Panc1 (cell line): ENCODE measurements at regions not wholly inside any gene's neighbourhood (a gene's known extent, or its start where the extent isn't known, plus 50 kb on each side); places are given as distances from the start of the nearest gene placed in this dataset.

Experiments used
- ATAC-seq: fragments of 200-7000 bp; cut with Tn5 transposase; 2 replicates; pipeline ENCODE4 v1.9.1; 2020; ENCODE audit warnings: mild to moderate bottlenecking, moderate library complexity
- BruUV-seq: library from RNA; stranded (reverse); fragments of 400-500 nt; replicated peaks from 2 replicates; lab custom pipeline; 2021; lab: Mats Ljungman, UMichigan
- CTCF ChIA-PET: fragments of 300-600 bp; sonication (Branson Sonifier 250); formaldehyde crosslinking; loops from one replicate; lab custom pipeline; 2022; ENCODE audit warnings: antibody characterized with exemption; lab: Charles Lee
- POLR2A ChIA-PET: fragments of 300-600 bp; sonication (Branson Sonifier 250); formaldehyde crosslinking; loops from one replicate; lab custom pipeline; 2022; ENCODE audit warnings: antibody characterized with exemption; lab: Charles Lee
- DNase-seq: peaks from one replicate; pipeline ENCODE4 v3.0.0-alpha.2; 2010; ENCODE audit warnings: low read depth, low spot score
- H3K27ac ChIP-seq: 2 replicates; pipeline ENCODE4 v1.5.1; 2011; ENCODE audit warnings: mild to moderate bottlenecking, low read length, inconsistent platforms
- H3K27me3 ChIP-seq: fragments of 200-500 bp; sonication (Bioruptor generic); 2 replicates; pipeline ENCODE4 v1.6.0; 2014; ENCODE audit warnings: low read length, inconsistent platforms; ENCODE audit not compliant: control insufficient read depth, insufficient read depth
- H3K36me3 ChIP-seq: fragments of 200-500 bp; sonication (Bioruptor generic); 2 replicates; pipeline ENCODE4 v1.5.1; 2014; ENCODE audit warnings: inconsistent platforms, mild to moderate bottlenecking, low read length, moderate library complexity; ENCODE audit not compliant: control insufficient read depth, insufficient read depth
- H3K4me1 ChIP-seq: 2 replicates; pipeline ENCODE4 v1.5.1; 2011; ENCODE audit warnings: inconsistent platforms, mild to moderate bottlenecking, low read length, moderate library complexity; ENCODE audit not compliant: control insufficient read depth, insufficient read depth
- H3K4me3 ChIP-seq, 2 experiments: 2 replicates each; pipeline ENCODE4 v1.5.1; 2011 to 2012; ENCODE audit warnings: low read depth in 2 of 2, low read length in 2 of 2, mild to moderate bottlenecking in 2 of 2, inconsistent platforms in 1 of 2, moderate library complexity in 1 of 2
- H3K9me3 ChIP-seq: fragments of 200-500 bp; sonication (Bioruptor generic); 2 replicates; pipeline ENCODE4 v1.5.1; 2014; ENCODE audit warnings: low read depth, mild to moderate bottlenecking, inconsistent platforms, low read length, moderate library complexity; ENCODE audit not compliant: control insufficient read depth, insufficient read depth
- POLR2AphosphoS5 ChIP-seq: IDR thresholded peaks from 2 replicates; pipeline ENCODE4 v1.6.1; 2012; ENCODE audit warnings: mild to moderate bottlenecking, low read depth, low read length, moderate library complexity
- SIN3A ChIP-seq: IDR thresholded peaks from 2 replicates; pipeline ENCODE4 v1.6.1; 2012; ENCODE audit warnings: low read depth, mild to moderate bottlenecking, low read length, moderate library complexity, borderline replicate concordance; ENCODE audit not compliant: insufficient read depth
- TCF7L2 ChIP-seq: IDR thresholded peaks from 2 replicates; pipeline ENCODE4 v1.6.1; 2011; ENCODE audit warnings: mild to moderate bottlenecking, low read depth, low read length, inconsistent platforms
- in situ Hi-C: cut with HindIII; loops from 2 replicates; pipeline ENCODE4 v1.10.0; 2016; ENCODE audit warnings: low sequenced_read_pairs, low pct_unique_long_range_greater_than_20kb
- intact Hi-C: fragments of 100-400 bp; cut with micrococcal nuclease; formaldehyde crosslinking; loops from one replicate; pipeline ENCODE4 v1.10.0; 2022; ENCODE audit not compliant: unreplicated experiment
- TF ChIP-seq, protein P1 (sequence below), 2 experiments: IDR thresholded peaks; 2 replicates each; pipeline ENCODE4 v1.6.1; 2011 to 2012; ENCODE audit warnings: low read depth in 2 of 2, control low read depth in 1 of 2, low read length in 1 of 2, mild to moderate bottlenecking in 1 of 2, moderate library complexity in 1 of 2; ENCODE audit not compliant: insufficient read depth in 1 of 2
- TF ChIP-seq, protein P2 (sequence below): fragments of 450-650 bp; IDR thresholded peaks from 2 replicates; pipeline ENCODE4 v1.5.1; 2017; ENCODE audit warnings: mild to moderate bottlenecking

DNA sequence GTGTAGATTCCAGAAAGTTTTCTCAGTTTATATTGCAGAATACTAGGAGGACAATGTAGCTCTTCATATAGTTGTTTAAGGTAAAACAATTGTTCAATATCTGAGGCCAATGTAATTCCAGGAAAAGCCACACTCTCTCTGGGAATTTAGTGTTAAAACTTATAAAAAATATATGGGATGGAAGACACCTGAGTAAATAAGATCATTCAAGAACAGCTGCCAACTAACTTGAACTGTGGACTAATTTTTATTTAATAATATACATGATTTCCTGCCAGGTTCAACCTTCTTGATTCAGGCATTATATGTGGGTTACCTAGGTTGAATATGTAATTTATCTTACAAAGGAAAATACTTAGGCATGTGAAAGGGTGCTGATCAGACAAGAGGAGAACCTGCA lies 841.1 kb upstream of the PRR20A start:
- in situ Hi-C loops (no loop called here), intact Hi-C loops (no loop called here)
- Histone ChIP-seq H3K4me3 (no peak overlapping the region), H3K27me3 (no peaks in the 10 kb centered on the region), H3K36me3 (no peaks in the 10 kb centered on the region), H3K9me3 (no peaks in the 10 kb centered on the region), H3K27ac (no peak overlapping the region), H3K4me1 (no peaks in the 10 kb centered on the region)
- ATAC-seq (no peak), DNase-seq (no peak)
- no TSS peak for BruUV-seq
- POLR2A ChIA-PET = no interaction called here
- CTCF ChIA-PET = no interaction called here
- TF ChIP-seq, protein P1, sequence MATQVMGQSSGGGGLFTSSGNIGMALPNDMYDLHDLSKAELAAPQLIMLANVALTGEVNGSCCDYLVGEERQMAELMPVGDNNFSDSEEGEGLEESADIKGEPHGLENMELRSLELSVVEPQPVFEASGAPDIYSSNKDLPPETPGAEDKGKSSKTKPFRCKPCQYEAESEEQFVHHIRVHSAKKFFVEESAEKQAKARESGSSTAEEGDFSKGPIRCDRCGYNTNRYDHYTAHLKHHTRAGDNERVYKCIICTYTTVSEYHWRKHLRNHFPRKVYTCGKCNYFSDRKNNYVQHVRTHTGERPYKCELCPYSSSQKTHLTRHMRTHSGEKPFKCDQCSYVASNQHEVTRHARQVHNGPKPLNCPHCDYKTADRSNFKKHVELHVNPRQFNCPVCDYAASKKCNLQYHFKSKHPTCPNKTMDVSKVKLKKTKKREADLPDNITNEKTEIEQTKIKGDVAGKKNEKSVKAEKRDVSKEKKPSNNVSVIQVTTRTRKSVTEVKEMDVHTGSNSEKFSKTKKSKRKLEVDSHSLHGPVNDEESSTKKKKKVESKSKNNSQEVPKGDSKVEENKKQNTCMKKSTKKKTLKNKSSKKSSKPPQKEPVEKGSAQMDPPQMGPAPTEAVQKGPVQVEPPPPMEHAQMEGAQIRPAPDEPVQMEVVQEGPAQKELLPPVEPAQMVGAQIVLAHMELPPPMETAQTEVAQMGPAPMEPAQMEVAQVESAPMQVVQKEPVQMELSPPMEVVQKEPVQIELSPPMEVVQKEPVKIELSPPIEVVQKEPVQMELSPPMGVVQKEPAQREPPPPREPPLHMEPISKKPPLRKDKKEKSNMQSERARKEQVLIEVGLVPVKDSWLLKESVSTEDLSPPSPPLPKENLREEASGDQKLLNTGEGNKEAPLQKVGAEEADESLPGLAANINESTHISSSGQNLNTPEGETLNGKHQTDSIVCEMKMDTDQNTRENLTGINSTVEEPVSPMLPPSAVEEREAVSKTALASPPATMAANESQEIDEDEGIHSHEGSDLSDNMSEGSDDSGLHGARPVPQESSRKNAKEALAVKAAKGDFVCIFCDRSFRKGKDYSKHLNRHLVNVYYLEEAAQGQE (IDR thresholded peaks at IDR 0.05; ENCODE audit: insufficient read depth in 1 of 2, low read depth in 2 of 2, low read length in 1 of 2) = no peak

GRCh38 chr13:56314765-56315164 lies 826.0 kb upstream of the PRR20A start:
- Histone ChIP-seq H3K4me3 (no peak overlapping the region), H3K27me3 (no peaks in the 10 kb centered on the region), H3K4me1 (no peaks in the 10 kb centered on the region), H3K9me3 (no peaks in the 10 kb centered on the region), H3K27ac (no peak overlapping the region), H3K36me3 (no peaks in the 10 kb centered on the region)
- TF ChIP-seq, protein P1 (IDR thresholded peaks at IDR 0.05; ENCODE audit: insufficient read depth in 1 of 2, low read depth in 2 of 2, low read length in 1 of 2) = no peak
- TF ChIP-seq TCF7L2 (no peak), POLR2AphosphoS5 (no peak), SIN3A (no peak)
- TF ChIP-seq, protein P2, sequence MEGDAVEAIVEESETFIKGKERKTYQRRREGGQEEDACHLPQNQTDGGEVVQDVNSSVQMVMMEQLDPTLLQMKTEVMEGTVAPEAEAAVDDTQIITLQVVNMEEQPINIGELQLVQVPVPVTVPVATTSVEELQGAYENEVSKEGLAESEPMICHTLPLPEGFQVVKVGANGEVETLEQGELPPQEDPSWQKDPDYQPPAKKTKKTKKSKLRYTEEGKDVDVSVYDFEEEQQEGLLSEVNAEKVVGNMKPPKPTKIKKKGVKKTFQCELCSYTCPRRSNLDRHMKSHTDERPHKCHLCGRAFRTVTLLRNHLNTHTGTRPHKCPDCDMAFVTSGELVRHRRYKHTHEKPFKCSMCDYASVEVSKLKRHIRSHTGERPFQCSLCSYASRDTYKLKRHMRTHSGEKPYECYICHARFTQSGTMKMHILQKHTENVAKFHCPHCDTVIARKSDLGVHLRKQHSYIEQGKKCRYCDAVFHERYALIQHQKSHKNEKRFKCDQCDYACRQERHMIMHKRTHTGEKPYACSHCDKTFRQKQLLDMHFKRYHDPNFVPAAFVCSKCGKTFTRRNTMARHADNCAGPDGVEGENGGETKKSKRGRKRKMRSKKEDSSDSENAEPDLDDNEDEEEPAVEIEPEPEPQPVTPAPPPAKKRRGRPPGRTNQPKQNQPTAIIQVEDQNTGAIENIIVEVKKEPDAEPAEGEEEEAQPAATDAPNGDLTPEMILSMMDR = no peak
- ATAC-seq (no peak), DNase-seq (no peak)
- intact Hi-C loops = no loop called here
- POLR2A ChIA-PET = no interaction called here
- no TSS peak for BruUV-seq
- CTCF ChIA-PET = no interaction called here
- in situ Hi-C loops = no loop called here
